ENCODE measurements at regions not wholly inside any gene's neighbourhood (a gene's known extent, or its start where the extent isn't known, plus 50 kb on each side); places are given as distances from the start of the nearest gene placed in this dataset.

DNA sequence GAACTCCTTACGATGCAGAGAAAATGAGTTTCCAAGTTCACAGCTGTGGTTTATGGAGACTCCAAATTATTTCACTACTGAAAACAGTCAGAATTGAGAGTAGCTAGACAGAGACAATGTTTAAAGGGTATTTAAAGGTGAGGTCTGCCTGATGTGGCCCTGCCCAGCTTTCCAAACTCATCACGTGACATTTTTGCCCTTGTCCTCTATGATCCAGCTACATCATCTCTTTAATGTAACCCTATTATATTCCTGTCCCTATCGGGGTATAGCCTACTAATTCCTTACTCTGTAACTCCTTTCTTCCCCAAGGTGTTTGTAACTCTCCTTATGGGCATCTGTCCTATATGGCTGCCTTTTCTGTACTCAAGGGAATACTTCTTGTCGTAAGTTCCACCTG, 297.2 kb downstream of the GRXCR1 start:
- TF ChIP-seq, protein P1, sequence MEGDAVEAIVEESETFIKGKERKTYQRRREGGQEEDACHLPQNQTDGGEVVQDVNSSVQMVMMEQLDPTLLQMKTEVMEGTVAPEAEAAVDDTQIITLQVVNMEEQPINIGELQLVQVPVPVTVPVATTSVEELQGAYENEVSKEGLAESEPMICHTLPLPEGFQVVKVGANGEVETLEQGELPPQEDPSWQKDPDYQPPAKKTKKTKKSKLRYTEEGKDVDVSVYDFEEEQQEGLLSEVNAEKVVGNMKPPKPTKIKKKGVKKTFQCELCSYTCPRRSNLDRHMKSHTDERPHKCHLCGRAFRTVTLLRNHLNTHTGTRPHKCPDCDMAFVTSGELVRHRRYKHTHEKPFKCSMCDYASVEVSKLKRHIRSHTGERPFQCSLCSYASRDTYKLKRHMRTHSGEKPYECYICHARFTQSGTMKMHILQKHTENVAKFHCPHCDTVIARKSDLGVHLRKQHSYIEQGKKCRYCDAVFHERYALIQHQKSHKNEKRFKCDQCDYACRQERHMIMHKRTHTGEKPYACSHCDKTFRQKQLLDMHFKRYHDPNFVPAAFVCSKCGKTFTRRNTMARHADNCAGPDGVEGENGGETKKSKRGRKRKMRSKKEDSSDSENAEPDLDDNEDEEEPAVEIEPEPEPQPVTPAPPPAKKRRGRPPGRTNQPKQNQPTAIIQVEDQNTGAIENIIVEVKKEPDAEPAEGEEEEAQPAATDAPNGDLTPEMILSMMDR (IDR thresholded peaks at IDR 0.05; ENCODE audit: insufficient read depth, low read length, poor library complexity, severe bottlenecking), result no peak
- TF ChIP-seq EZH2phosphoT487 (conservative IDR thresholded peaks at IDR 0.05; ENCODE audit: low read length), result no peak

Data from SU-DHL-6 (cell line).